Ovary (tissue), 3 donors: ENCODE measurements at regions not wholly inside any gene's neighbourhood (a gene's known extent, or its start where the extent isn't known, plus 50 kb on each side); places are given as distances from the start of the nearest gene placed in this dataset.

Source experiments
- CTCF ChIP-seq, 3 donors: fragments of 450-650 bp in 2 of 3; fragments of 200-600 bp in 1 of 3; IDR thresholded peaks; one replicate each; pipeline versions ENCODE4 v1.5.1 to v1.8.0; 2016 to 2022; ENCODE audit warnings: antibody characterized with exemption in 3 of 3, mild to moderate bottlenecking in 1 of 3
- POLR2A ChIP-seq: fragments of 450-650 bp; IDR thresholded peaks from one replicate; pipeline ENCODE4 v1.6.1; 2017; ENCODE audit warnings: antibody characterized with exemption, mild to moderate bottlenecking, moderate library complexity
- donor health status: DM: no; HTN: no; CAD: no.

- TF ChIP-seq CTCF (IDR thresholded peaks at IDR 0.05) (no peak), POLR2A (no peak)
Observed at GRCh38 chrX:7789200-7789599, 53.8 kb upstream of the VCX start.
